SU-DHL-6 (cell line): ENCODE measurements at regions not wholly inside any gene's neighbourhood (a gene's known extent, or its start where the extent isn't known, plus 50 kb on each side); places are given as distances from the start of the nearest gene placed in this dataset.

ENCODE experiments used
- EZH2phosphoT487 ChIP-seq: fragments of 200-600 bp; sonication (generic), shearing (Covaris generic); conservative IDR thresholded peaks from 2 replicates; pipeline ENCODE4 v1.6.1; 2018; ENCODE audit warnings: mild to moderate bottlenecking, antibody characterized with exemption, low read length, moderate library complexity, mixed read lengths
- TF ChIP-seq, protein P1 (sequence below): fragments of 200-600 bp; sonication (generic); IDR thresholded peaks from one replicate; pipeline ENCODE4 v1.5.1; 2017; ENCODE audit warnings: antibody characterized with exemption, mild to moderate bottlenecking, low read length, moderate library complexity; ENCODE audit not compliant: insufficient read depth, poor library complexity, severe bottlenecking

DNA sequence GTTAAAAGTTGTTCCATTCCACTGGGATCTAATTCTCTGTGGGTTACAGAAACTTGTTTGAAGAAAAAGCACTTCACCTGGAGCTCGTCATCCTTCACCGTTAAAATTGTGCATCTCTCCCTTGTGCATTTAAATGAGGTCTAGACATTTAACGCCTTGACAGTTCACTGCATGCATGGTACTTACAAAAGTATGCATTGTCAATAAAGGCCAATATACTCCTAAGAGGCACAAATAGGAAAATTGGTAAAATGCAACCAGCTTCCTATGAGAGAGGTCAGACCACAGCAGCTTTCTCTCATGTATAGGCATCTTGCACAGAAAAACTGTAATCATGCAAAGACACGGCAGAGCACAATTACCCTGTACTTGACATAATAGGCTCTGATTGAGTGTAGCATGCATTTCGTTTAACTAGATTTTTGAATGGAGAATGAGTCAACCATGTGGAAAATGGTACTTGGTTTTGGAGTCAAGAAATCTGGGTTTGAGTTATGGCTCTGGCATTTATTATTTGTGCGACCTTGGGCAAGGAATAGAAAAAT, 378.5 kb downstream of the RFPL4B start:
- TF ChIP-seq, protein P1, sequence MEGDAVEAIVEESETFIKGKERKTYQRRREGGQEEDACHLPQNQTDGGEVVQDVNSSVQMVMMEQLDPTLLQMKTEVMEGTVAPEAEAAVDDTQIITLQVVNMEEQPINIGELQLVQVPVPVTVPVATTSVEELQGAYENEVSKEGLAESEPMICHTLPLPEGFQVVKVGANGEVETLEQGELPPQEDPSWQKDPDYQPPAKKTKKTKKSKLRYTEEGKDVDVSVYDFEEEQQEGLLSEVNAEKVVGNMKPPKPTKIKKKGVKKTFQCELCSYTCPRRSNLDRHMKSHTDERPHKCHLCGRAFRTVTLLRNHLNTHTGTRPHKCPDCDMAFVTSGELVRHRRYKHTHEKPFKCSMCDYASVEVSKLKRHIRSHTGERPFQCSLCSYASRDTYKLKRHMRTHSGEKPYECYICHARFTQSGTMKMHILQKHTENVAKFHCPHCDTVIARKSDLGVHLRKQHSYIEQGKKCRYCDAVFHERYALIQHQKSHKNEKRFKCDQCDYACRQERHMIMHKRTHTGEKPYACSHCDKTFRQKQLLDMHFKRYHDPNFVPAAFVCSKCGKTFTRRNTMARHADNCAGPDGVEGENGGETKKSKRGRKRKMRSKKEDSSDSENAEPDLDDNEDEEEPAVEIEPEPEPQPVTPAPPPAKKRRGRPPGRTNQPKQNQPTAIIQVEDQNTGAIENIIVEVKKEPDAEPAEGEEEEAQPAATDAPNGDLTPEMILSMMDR, result no peak
- TF ChIP-seq EZH2phosphoT487, result no peak
